SK-N-SH (cell line): ENCODE measurements at regions not wholly inside any gene's neighbourhood (a gene's known extent, or its start where the extent isn't known, plus 50 kb on each side); places are given as distances from the start of the nearest gene placed in this dataset.

Experiments
- GABPA ChIP-seq: IDR thresholded peaks from 2 replicates; pipeline ENCODE4 v1.4.0; 2012; ENCODE audit warnings: low read depth, mild to moderate bottlenecking
- POLR2AphosphoS5 ChIP-seq: IDR thresholded peaks from 2 replicates; pipeline ENCODE4 v1.6.1; 2012; ENCODE audit warnings: low read depth, low read length
- RAD21 ChIP-seq: IDR thresholded peaks from 2 replicates; pipeline ENCODE4 v1.6.1; 2012; ENCODE audit warnings: mild to moderate bottlenecking, low read length
- RXRA ChIP-seq: IDR thresholded peaks from 2 replicates; pipeline ENCODE4 v1.4.0; 2012; ENCODE audit warnings: low read depth, mild to moderate bottlenecking, borderline replicate concordance
- TCF12 ChIP-seq: IDR thresholded peaks from 2 replicates; pipeline ENCODE4 v1.4.0; 2012
- TF ChIP-seq, protein P1 (sequence below): fragments of 200-600 bp; sonication (generic); IDR thresholded peaks from 2 replicates; pipeline ENCODE4 v1.6.1; 2017; ENCODE audit warnings: antibody characterized with exemption, mild to moderate bottlenecking, moderate library complexity
- TF ChIP-seq, protein P2 (sequence below): IDR thresholded peaks from 2 replicates; pipeline ENCODE4 v1.4.0; 2012; ENCODE audit warnings: low read depth

DNA sequence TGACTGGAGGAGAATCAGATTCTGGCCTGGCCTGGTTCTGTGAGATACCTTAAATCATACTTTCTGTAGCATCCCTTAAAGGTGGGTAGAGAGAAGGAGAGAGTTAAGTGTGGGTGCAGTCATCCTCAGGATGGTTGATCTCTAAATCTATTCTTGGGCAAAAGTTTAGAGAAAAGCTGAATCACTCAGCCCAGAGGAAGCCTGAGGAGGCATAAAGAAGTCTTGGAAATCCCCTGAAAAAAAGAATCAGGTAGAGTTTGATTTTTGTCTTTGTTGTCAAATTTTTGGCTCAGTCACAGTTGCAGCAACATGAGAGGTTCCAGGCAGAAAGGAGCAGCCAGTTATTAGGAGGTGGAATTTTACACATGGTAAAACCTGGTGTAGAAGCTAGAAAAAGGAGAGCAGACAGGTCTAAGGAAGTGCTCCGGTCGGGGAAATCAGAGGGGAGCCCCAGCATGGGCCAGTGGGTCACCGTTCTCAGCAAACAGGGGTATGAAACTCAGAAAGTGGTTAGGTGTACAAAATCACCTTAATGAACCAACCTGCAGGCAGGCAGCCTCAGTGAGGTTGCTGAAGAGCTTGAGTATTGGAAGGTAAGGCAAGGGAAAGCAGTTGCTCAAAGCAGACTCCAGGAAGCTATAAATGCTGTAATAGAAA lies 116.2 kb upstream of the CNTLN start:
- TF ChIP-seq, protein P1, sequence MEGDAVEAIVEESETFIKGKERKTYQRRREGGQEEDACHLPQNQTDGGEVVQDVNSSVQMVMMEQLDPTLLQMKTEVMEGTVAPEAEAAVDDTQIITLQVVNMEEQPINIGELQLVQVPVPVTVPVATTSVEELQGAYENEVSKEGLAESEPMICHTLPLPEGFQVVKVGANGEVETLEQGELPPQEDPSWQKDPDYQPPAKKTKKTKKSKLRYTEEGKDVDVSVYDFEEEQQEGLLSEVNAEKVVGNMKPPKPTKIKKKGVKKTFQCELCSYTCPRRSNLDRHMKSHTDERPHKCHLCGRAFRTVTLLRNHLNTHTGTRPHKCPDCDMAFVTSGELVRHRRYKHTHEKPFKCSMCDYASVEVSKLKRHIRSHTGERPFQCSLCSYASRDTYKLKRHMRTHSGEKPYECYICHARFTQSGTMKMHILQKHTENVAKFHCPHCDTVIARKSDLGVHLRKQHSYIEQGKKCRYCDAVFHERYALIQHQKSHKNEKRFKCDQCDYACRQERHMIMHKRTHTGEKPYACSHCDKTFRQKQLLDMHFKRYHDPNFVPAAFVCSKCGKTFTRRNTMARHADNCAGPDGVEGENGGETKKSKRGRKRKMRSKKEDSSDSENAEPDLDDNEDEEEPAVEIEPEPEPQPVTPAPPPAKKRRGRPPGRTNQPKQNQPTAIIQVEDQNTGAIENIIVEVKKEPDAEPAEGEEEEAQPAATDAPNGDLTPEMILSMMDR = no peak
- no peak for TF ChIP-seq RXRA
- TF ChIP-seq TCF12 = no peak
- TF ChIP-seq POLR2AphosphoS5 = no peak
- TF ChIP-seq GABPA = no peak
- TF ChIP-seq RAD21 = no peak
- TF ChIP-seq, protein P2, sequence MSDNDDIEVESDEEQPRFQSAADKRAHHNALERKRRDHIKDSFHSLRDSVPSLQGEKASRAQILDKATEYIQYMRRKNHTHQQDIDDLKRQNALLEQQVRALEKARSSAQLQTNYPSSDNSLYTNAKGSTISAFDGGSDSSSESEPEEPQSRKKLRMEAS = no peak
